SK-N-SH (cell line): ENCODE measurements at regions not wholly inside any gene's neighbourhood (a gene's known extent, or its start where the extent isn't known, plus 50 kb on each side); places are given as distances from the start of the nearest gene placed in this dataset.

ENCODE experiments used
- CTCF ChIA-PET: fragments of 300-600, 350-600 bp; formaldehyde crosslinking; extraction: SDS; loops from one replicate; lab custom pipeline; 2021; lab: Yijun Ruan, JAX
- POLR2A ChIA-PET: fragments of 350-600 bp; sonication (Branson Sonifier 250); formaldehyde crosslinking; extraction: SDS; loops from one replicate; lab custom pipeline; 2020; ENCODE audit warnings: antibody characterized with exemption, inconsistent platforms; lab: Yijun Ruan, JAX
- DNase-seq: peaks from one replicate; pipeline ENCODE4 v3.0.0; 2012
- H2AFZ ChIP-seq: fragments of 200-600 bp; sonication (generic); 2 replicates; pipeline ENCODE4 v1.8.1; 2016; ENCODE audit warnings: antibody characterized with exemption, mild to moderate bottlenecking, low read depth
- H3F3A ChIP-seq: fragments of 200-600 bp; sonication (generic); replicated peaks from 2 replicates; pipeline ENCODE3; 2016; ENCODE audit warnings: antibody characterized with exemption, mild to moderate bottlenecking; ENCODE audit not compliant: insufficient read depth
- H3K27ac ChIP-seq, 2 experiments: fragments of 200-500 bp in 1 of 2; fragments of 200-600 bp in 1 of 2; sonication (Bioruptor generic) in 1 of 2; sonication (generic), shearing (Covaris generic) in 1 of 2; 2 replicates each; pipeline versions ENCODE4 v1.5.1 to v1.6.1; 2014 to 2016; ENCODE audit warnings: low read depth in 2 of 2, inconsistent platforms in 1 of 2, low read length in 1 of 2, mild to moderate bottlenecking in 1 of 2, mixed read lengths in 1 of 2
- H3K27me3 ChIP-seq: fragments of 200-600 bp; sonication (generic), shearing (Covaris generic); 2 replicates; pipeline ENCODE4 v1.6.1; 2016; ENCODE audit warnings: mixed run types; ENCODE audit not compliant: insufficient read depth
- H3K36me3 ChIP-seq, 2 experiments: fragments of 200-500 bp in 1 of 2; fragments of 200-600 bp in 1 of 2; sonication (Bioruptor generic) in 1 of 2; sonication (generic) in 1 of 2; replicated peaks in 1 of 2; 2 replicates each; pipeline versions ENCODE3 to v1.5.1; 2014 to 2016; ENCODE audit warnings: low read length in 1 of 2, mild to moderate bottlenecking in 1 of 2; ENCODE audit not compliant: insufficient read depth in 2 of 2, control insufficient read depth in 1 of 2
- H3K4me1 ChIP-seq, 2 experiments: fragments of 200-500 bp in 1 of 2; fragments of 200-600 bp in 1 of 2; sonication (Bioruptor generic) in 1 of 2; sonication (generic), shearing (Covaris generic) in 1 of 2; 2 replicates each; pipeline versions ENCODE4 v1.5.1 to v1.6.1; 2014 to 2016; ENCODE audit warnings: low read depth in 1 of 2, low read length in 1 of 2, mixed run types in 1 of 2; ENCODE audit not compliant: insufficient read depth in 2 of 2, control insufficient read depth in 1 of 2
- H3K4me2 ChIP-seq: fragments of 200-600 bp; sonication (generic), shearing (Covaris generic); 2 replicates; pipeline ENCODE4 v1.6.1; 2017; ENCODE audit warnings: mixed run types
- H3K4me3 ChIP-seq, 2 experiments: fragments of 200-500 bp in 1 of 2; fragments of 200-600 bp in 1 of 2; sonication (Bioruptor generic) in 1 of 2; sonication (generic), shearing (Covaris generic) in 1 of 2; 2 replicates each; pipeline versions ENCODE4 v1.5.1 to v1.8.1; 2014 to 2016; ENCODE audit warnings: low read depth in 2 of 2, inconsistent platforms in 1 of 2, low read length in 1 of 2, mild to moderate bottlenecking in 1 of 2, mixed read lengths in 1 of 2, moderate library complexity in 1 of 2
- H3K79me2 ChIP-seq: fragments of 200-600 bp; sonication (generic); 2 replicates; pipeline ENCODE4 v1.8.1; 2017; ENCODE audit warnings: mild to moderate bottlenecking; ENCODE audit not compliant: insufficient read depth
- H3K9ac ChIP-seq: fragments of 200-600 bp; sonication (generic); 2 replicates; pipeline ENCODE4 v1.6.1; 2017; ENCODE audit warnings: mixed run types
- H3K9me2 ChIP-seq: fragments of 200-600 bp; sonication (generic); 2 replicates; pipeline ENCODE4 v1.6.1; 2017; ENCODE audit warnings: mixed run types
- H3K9me3 ChIP-seq: fragments of 200-600 bp; sonication (generic); 2 replicates; pipeline ENCODE4 v1.6.1; 2017; ENCODE audit warnings: mixed run types, mild to moderate bottlenecking, moderate library complexity
- H4K20me1 ChIP-seq: fragments of 200-600 bp; sonication (generic); 2 replicates; pipeline ENCODE4 v1.6.1; 2017; ENCODE audit warnings: mild to moderate bottlenecking, mixed run types; ENCODE audit not compliant: insufficient read depth
- CHD2 ChIP-seq: fragments of 150-350 bp; IDR thresholded peaks from 2 replicates; pipeline ENCODE4 v1.6.1; 2018; ENCODE audit warnings: low read length; ENCODE audit not compliant: partially characterized antibody
- ELF1 ChIP-seq: IDR thresholded peaks from 2 replicates; pipeline ENCODE4 v1.4.0; 2012
- EP300 ChIP-seq, 2 experiments: IDR thresholded peaks; 2 replicates each; pipeline versions ENCODE4 v1.4.0 to v1.6.1; 2012; ENCODE audit warnings: borderline replicate concordance in 1 of 2, low read depth in 1 of 2, low read length in 1 of 2
- EZH2phosphoT487 ChIP-seq: fragments of 200-600 bp; sonication (generic); IDR thresholded peaks from 2 replicates; pipeline ENCODE4 v1.6.1; 2017; ENCODE audit warnings: low read depth, mixed run types, mild to moderate bottlenecking, antibody characterized with exemption, moderate library complexity, borderline replicate concordance
- FOSL2 ChIP-seq: IDR thresholded peaks from 2 replicates; pipeline ENCODE4 v1.4.0; 2012; ENCODE audit warnings: low read depth, mild to moderate bottlenecking, moderate library complexity, borderline replicate concordance
- FOXJ3 ChIP-seq: sonication (generic); formaldehyde crosslinking; IDR thresholded peaks from 2 replicates; pipeline ENCODE4 v1.5.1; 2020; ENCODE audit warnings: mild to moderate bottlenecking, missing genetic modification reagents
- FOXM1 ChIP-seq: IDR thresholded peaks from 2 replicates; pipeline ENCODE4 v1.4.0; 2012; ENCODE audit warnings: low read depth, mild to moderate bottlenecking
- GATA2 ChIP-seq: sonication (generic); formaldehyde crosslinking; IDR thresholded peaks from 2 replicates; pipeline ENCODE4 v1.5.0; 2020; ENCODE audit warnings: mild to moderate bottlenecking, missing genetic modification reagents
- JUND ChIP-seq: IDR thresholded peaks from 2 replicates; pipeline ENCODE4 v1.4.0; 2012
- MAX ChIP-seq: IDR thresholded peaks from 2 replicates; pipeline ENCODE4 v1.4.0; 2012; ENCODE audit warnings: low read depth
- MEF2A ChIP-seq: IDR thresholded peaks from 2 replicates; pipeline ENCODE4 v1.4.0; 2012; ENCODE audit warnings: low read depth, borderline replicate concordance
- MXI1 ChIP-seq: IDR thresholded peaks from 2 replicates; pipeline ENCODE4 v1.6.1; 2012; ENCODE audit warnings: mild to moderate bottlenecking, low read depth, low read length, improper control_type of control experiment
- POLR2AphosphoS5 ChIP-seq: IDR thresholded peaks from 2 replicates; pipeline ENCODE4 v1.6.1; 2012; ENCODE audit warnings: low read depth, low read length
- RAD21 ChIP-seq: IDR thresholded peaks from 2 replicates; pipeline ENCODE4 v1.6.1; 2012; ENCODE audit warnings: mild to moderate bottlenecking, low read length
- RCOR1 ChIP-seq: fragments of 150-350 bp; IDR thresholded peaks from 2 replicates; pipeline ENCODE4 v1.6.1; 2017; ENCODE audit warnings: antibody characterized with exemption, low read length
- REST ChIP-seq: IDR thresholded peaks from 2 replicates; pipeline ENCODE4 v1.6.1; 2012; ENCODE audit warnings: mild to moderate bottlenecking, low read depth, low read length, moderate library complexity
- RFX5 ChIP-seq: IDR thresholded peaks from 2 replicates; pipeline ENCODE4 v1.6.1; 2012; ENCODE audit warnings: mild to moderate bottlenecking, improper control_type of control experiment, low read length
- RXRA ChIP-seq: IDR thresholded peaks from 2 replicates; pipeline ENCODE4 v1.4.0; 2012; ENCODE audit warnings: low read depth, mild to moderate bottlenecking, borderline replicate concordance
- SMC3 ChIP-seq: IDR thresholded peaks from 2 replicates; pipeline ENCODE4 v1.6.1; 2012; ENCODE audit warnings: low read depth, low read length, improper control_type of control experiment
- TCF12 ChIP-seq: IDR thresholded peaks from 2 replicates; pipeline ENCODE4 v1.4.0; 2012
- USF1 ChIP-seq: IDR thresholded peaks from 2 replicates; pipeline ENCODE4 v1.4.0; 2012; ENCODE audit warnings: low read depth, borderline replicate concordance
- USF2 ChIP-seq: fragments of 150-350 bp; IDR thresholded peaks from 2 replicates; pipeline ENCODE4 v1.6.1; 2017; ENCODE audit warnings: antibody characterized with exemption, low read length, low read depth, borderline replicate concordance
- YY1 ChIP-seq: IDR thresholded peaks from 2 replicates; pipeline ENCODE4 v1.4.0; 2012; ENCODE audit warnings: low read depth, mild to moderate bottlenecking
- WGBS: methylation state at CpG from one replicate; pipeline ENCODE4 v1.1.6; 2017; ENCODE audit warnings: low lambda C conversion rate; 5-methylcytosine and 5-hydroxymethylcytosine counted together

- TF ChIP-seq FOXJ3 (no peak), POLR2AphosphoS5 (no peak), USF2 (no peak), USF1 (no peak), RCOR1 (no peak), JUND (no peak), MXI1 (no peak), EP300 (IDR thresholded peaks at IDR 0.05; ENCODE audit: borderline replicate concordance in 1 of 2, low read depth in 1 of 2, low read length in 1 of 2) (no peak), RFX5 (no peak), RAD21 (no peak)
- TF ChIP-seq, all 33 proteins: peak for 0
- CTCF ChIA-PET = interaction anchor here (1.4 to 1.8 kb wide), 2 partner anchors 24 to 39 kb away, joined by 3 to 6 read pairs; no protein-coding TSS in a partner anchor
- H3K36me3 ChIP-seq = no peaks in the 10 kb centered on the region
- H3K27me3 ChIP-seq = no peaks in the 10 kb centered on the region
- H3K79me2 ChIP-seq = no peaks in the 10 kb centered on the region
- H3K9ac ChIP-seq = no peak overlapping the region
- no peaks in the 10 kb centered on the region for H4K20me1 ChIP-seq
- 71% methylated on average over 13 of the region's 13 CpGs for WGBS
- H3F3A ChIP-seq = no peaks in the 10 kb centered on the region
- no peaks in the 10 kb centered on the region for H3K9me2 ChIP-seq
- no peaks in the 10 kb centered on the region; a peak in 2 of 4 replicates for H3K4me1 ChIP-seq
- POLR2A ChIA-PET = no interaction called here
- no peak overlapping the region for H3K4me2 ChIP-seq
- no peaks in the 10 kb centered on the region for H3K9me3 ChIP-seq
- DNase-seq = no peak
- no peak overlapping the region for H3K27ac ChIP-seq
- H2AFZ ChIP-seq = no peak overlapping the region
- no peak overlapping the region for H3K4me3 ChIP-seq
These were observed 532.6 kb downstream of the TNS3 start for GRCh38 chr7:47049234-47049774.

GRCh38 chr7:47047384-47047783 lies 534.5 kb downstream of the TNS3 start:
- H3F3A ChIP-seq = no peaks in the 10 kb centered on the region
- H2AFZ ChIP-seq = no peak overlapping the region
- ChIA-PET CTCF (interaction anchor here (0.9 to 1.3 kb wide), 4 partner anchors 38 to 1125 kb away, joined by 4 read pairs; no protein-coding TSS in a partner anchor), POLR2A (no interaction called here)
- no peak for DNase-seq
- no peaks in the 10 kb centered on the region for H3K9me2 ChIP-seq
- H3K27me3 ChIP-seq = no peaks in the 10 kb centered on the region
- no peak overlapping the region for H3K9ac ChIP-seq
- no peaks in the 10 kb centered on the region for H4K20me1 ChIP-seq
- H3K9me3 ChIP-seq = no peaks in the 10 kb centered on the region
- no peak overlapping the region for H3K4me3 ChIP-seq
- no peaks in the 10 kb centered on the region for H3K36me3 ChIP-seq
- no peak for TF ChIP-seq REST
- TF ChIP-seq POLR2AphosphoS5 = no peak
- TF ChIP-seq TCF12 = no peak
- TF ChIP-seq GATA2 (CRISPR knock-in tag) = no peak
- TF ChIP-seq MAX = no peak
- no peak for TF ChIP-seq EZH2phosphoT487
- no peak for TF ChIP-seq FOSL2
- TF ChIP-seq ELF1 = no peak
- no peak for TF ChIP-seq RXRA
- TF ChIP-seq RFX5 = no peak
- no peak for TF ChIP-seq JUND
- TF ChIP-seq EP300 (IDR thresholded peaks at IDR 0.05; ENCODE audit: borderline replicate concordance in 1 of 2, low read depth in 1 of 2, low read length in 1 of 2) = no peak
- no peak for TF ChIP-seq MEF2A
- no peak for TF ChIP-seq CHD2
- no peak for TF ChIP-seq MXI1
- no peak for TF ChIP-seq YY1
- TF ChIP-seq FOXM1 = no peak
- no peak for TF ChIP-seq SMC3
- H3K4me2 ChIP-seq = no peak overlapping the region
- peaks cover 0 to 10% of the 10 kb centered on the region in 2 experiments; a peak in 2 of 4 replicates for H3K4me1 ChIP-seq
- no peaks in the 10 kb centered on the region for H3K79me2 ChIP-seq
- H3K27ac ChIP-seq = no peak overlapping the region
- 89% methylated on average over 2 of the region's 2 CpGs for WGBS
